Adrenal gland (tissue), 5 donors: ENCODE measurements at regions not wholly inside any gene's neighbourhood (a gene's known extent, or its start where the extent isn't known, plus 50 kb on each side); places are given as distances from the start of the nearest gene placed in this dataset.

Experiments used
- POLR2A ChIP-seq, 2 donors: fragments of 450-650 bp; IDR thresholded peaks; one replicate each; pipeline ENCODE4 v1.6.1; 2017; ENCODE audit warnings: antibody characterized with exemption in 2 of 2, mild to moderate bottlenecking in 2 of 2, moderate library complexity in 1 of 2
- TF ChIP-seq, protein P1 (sequence below), 6 experiments: fragments of 450-650 bp in 4 of 6; fragments of 200-600 bp in 2 of 6; sonication (generic) in 1 of 6; IDR thresholded peaks; 1 replicate in 5 of 6; 2 replicates in 1 of 6; pipeline versions ENCODE4 v1.5.1 to v1.8.0; 2016 to 2021; ENCODE audit warnings: antibody characterized with exemption in 6 of 6, mild to moderate bottlenecking in 2 of 6, moderate library complexity in 1 of 6
- donor health status: DM: no; HTN: no; CAD: no.

DNA sequence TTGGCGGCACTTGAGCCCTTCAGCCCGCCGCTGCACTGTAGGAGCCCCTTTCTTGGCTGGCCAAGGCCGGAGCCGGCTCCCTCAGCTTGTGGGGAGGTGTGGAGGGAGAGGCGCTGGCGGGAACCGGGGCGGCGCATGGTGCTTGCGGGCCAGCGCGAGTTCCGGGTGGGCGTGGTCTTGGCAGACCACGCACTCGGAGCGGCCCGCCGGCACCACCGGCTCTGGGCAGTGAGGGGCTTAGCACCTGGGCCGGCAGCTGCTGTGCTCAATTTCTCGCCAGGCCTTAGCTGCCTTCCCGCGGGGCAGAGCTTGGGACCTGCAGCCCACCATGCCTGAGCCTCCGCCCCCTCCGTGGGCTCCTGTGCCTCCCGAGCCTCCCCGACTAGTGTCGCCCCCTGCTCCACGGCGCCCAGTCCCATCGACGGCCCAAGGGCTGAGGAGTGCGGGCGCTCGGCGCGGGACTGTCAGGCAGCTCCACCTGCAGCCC lies 673.7 kb upstream of the BRINP3 start:
- no peak for TF ChIP-seq POLR2A (IDR thresholded peaks at IDR 0.05)
- TF ChIP-seq, protein P1, sequence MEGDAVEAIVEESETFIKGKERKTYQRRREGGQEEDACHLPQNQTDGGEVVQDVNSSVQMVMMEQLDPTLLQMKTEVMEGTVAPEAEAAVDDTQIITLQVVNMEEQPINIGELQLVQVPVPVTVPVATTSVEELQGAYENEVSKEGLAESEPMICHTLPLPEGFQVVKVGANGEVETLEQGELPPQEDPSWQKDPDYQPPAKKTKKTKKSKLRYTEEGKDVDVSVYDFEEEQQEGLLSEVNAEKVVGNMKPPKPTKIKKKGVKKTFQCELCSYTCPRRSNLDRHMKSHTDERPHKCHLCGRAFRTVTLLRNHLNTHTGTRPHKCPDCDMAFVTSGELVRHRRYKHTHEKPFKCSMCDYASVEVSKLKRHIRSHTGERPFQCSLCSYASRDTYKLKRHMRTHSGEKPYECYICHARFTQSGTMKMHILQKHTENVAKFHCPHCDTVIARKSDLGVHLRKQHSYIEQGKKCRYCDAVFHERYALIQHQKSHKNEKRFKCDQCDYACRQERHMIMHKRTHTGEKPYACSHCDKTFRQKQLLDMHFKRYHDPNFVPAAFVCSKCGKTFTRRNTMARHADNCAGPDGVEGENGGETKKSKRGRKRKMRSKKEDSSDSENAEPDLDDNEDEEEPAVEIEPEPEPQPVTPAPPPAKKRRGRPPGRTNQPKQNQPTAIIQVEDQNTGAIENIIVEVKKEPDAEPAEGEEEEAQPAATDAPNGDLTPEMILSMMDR (IDR thresholded peaks at IDR 0.05): no peak
